Kidney (tissue), 13 donors: ENCODE measurements at regions not wholly inside any gene's neighbourhood (a gene's known extent, or its start where the extent isn't known, plus 50 kb on each side); places are given as distances from the start of the nearest gene placed in this dataset.

Experiments used
- DNase-seq, 5 donors: peaks; one replicate each; pipeline ENCODE4 v3.0.0-alpha.2; 2013 to 2020
- FAIRE-seq: peaks from 2 replicates; lab custom pipeline; 2012; peaks lifted over from hg19 to GRCh38; lab: Jason Lieb, UNC
- H3K27ac ChIP-seq, 2 donors: one replicate each; pipeline ENCODE4 v1.7.0; 2013; ENCODE audit warnings: low read depth in 2 of 2, low read length in 2 of 2, inconsistent platforms in 1 of 2
- H3K27me3 ChIP-seq: one replicate; pipeline ENCODE4 v1.7.1; 2013; ENCODE audit warnings: low read length, inconsistent platforms; ENCODE audit not compliant: control insufficient read depth, insufficient read depth
- H3K36me3 ChIP-seq, 3 donors: one replicate each; pipeline versions ENCODE4 v1.7.0 to v1.7.1; 2013; ENCODE audit warnings: low read length in 3 of 3, control low read depth in 1 of 3, inconsistent platforms in 1 of 3; ENCODE audit not compliant: insufficient read depth in 3 of 3, control insufficient read depth in 2 of 3
- H3K4me1 ChIP-seq, 3 donors: one replicate each; pipeline versions ENCODE4 v1.7.0 to v1.7.1; 2013; ENCODE audit warnings: low read length in 3 of 3, inconsistent platforms in 1 of 3, low read depth in 1 of 3; ENCODE audit not compliant: control insufficient read depth in 2 of 3, insufficient read depth in 2 of 3
- H3K4me3 ChIP-seq, 3 donors: one replicate each; pipeline versions ENCODE4 v1.7.0 to v1.8.1; 2013; ENCODE audit warnings: low read length in 3 of 3, control low read depth in 1 of 3, inconsistent platforms in 1 of 3
- H3K9ac ChIP-seq, 3 donors: one replicate each; pipeline versions ENCODE4 v1.7.0 to v1.7.1; 2013; ENCODE audit warnings: low read length in 3 of 3, control low read depth in 1 of 3, inconsistent platforms in 1 of 3
- H3K9me3 ChIP-seq, 3 donors: one replicate each; pipeline versions ENCODE4 v1.7.0 to v1.7.1; 2013; ENCODE audit warnings: low read length in 3 of 3, control low read depth in 1 of 3, inconsistent platforms in 1 of 3; ENCODE audit not compliant: control insufficient read depth in 2 of 3, insufficient read depth in 1 of 3
- intact Hi-C: fragments of 100-400 bp; cut with DNase I; formaldehyde crosslinking; loops from one replicate; pipeline ENCODE4 v1.11.1; 2022
- TF ChIP-seq, protein P1 (sequence below): IDR thresholded peaks from 3 replicates; pipeline ENCODE4 v1.5.1; 2012; ENCODE audit warnings: mild to moderate bottlenecking, moderate library complexity, borderline replicate concordance; ENCODE audit not compliant: insufficient read depth; ENCODE audit errors: extremely low read depth
- donor health status: control.
- donor health status: control.
- donor health status: control.
- donor health status: control.
- donor health status: control.
- donor health status: DM: yes; HTN: yes; CAD: no.
- donor health status: Normal renal cell carcinoma (clear cell type).

DNA sequence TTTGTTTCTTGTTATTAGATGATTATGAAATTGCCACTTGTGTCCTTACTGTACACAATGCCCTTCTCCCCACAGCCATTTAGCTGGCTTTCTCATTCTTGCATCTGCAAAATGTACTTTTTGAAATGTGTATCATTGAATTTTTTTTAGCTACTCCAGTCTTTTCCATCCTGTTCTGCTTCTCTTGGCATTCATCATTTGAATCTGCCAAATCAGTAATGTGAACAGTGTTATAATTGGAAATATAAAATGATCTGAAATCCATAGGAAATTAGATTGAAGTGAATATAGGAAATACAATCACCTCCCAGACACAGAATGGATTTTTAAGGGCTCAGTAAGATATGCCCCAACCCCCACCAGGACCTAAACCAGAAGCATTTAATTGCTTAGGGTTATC is 253.4 kb downstream of the C12orf50 start:
- Histone ChIP-seq H3K9ac (no peak overlapping the region), H3K9me3 (no peaks in the 10 kb centered on the region), H3K4me1 (no peaks in the 10 kb centered on the region), H3K27ac (no peak overlapping the region), H3K36me3 (no peaks in the 10 kb centered on the region), H3K27me3 (no peaks in the 10 kb centered on the region), H3K4me3 (no peak overlapping the region)
- FAIRE-seq, result no peak
- intact Hi-C loops, result no loop called here
- DNase-seq, result no peak
- TF ChIP-seq, protein P1, sequence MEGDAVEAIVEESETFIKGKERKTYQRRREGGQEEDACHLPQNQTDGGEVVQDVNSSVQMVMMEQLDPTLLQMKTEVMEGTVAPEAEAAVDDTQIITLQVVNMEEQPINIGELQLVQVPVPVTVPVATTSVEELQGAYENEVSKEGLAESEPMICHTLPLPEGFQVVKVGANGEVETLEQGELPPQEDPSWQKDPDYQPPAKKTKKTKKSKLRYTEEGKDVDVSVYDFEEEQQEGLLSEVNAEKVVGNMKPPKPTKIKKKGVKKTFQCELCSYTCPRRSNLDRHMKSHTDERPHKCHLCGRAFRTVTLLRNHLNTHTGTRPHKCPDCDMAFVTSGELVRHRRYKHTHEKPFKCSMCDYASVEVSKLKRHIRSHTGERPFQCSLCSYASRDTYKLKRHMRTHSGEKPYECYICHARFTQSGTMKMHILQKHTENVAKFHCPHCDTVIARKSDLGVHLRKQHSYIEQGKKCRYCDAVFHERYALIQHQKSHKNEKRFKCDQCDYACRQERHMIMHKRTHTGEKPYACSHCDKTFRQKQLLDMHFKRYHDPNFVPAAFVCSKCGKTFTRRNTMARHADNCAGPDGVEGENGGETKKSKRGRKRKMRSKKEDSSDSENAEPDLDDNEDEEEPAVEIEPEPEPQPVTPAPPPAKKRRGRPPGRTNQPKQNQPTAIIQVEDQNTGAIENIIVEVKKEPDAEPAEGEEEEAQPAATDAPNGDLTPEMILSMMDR, result no peak

DNA sequence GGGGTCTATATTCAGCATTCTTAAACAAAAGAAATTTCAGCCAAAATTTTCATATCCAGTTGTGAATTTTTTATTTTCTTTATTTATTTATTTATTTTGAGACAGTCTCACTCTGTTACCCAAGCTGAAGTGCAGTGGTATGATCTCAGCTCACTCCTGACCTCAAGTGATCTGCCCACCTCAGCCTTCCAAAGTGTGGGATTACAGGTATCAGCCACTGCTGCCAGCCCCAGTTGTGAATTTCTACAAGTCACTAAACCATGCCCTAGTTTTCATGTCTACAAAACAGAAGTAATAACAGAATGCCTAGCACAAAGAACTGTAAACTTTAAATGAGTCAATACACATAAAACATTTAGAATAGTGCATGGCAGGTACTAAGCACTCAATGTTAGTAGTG is 254.2 kb downstream of the C12orf50 start:
- Histone ChIP-seq H3K36me3 (no peaks in the 10 kb centered on the region), H3K4me3 (no peak overlapping the region), H3K4me1 (no peaks in the 10 kb centered on the region), H3K27me3 (no peaks in the 10 kb centered on the region), H3K9ac (no peak overlapping the region), H3K9me3 (no peaks in the 10 kb centered on the region), H3K27ac (no peak overlapping the region)
- FAIRE-seq (no peak), DNase-seq (no peak)
- intact Hi-C loops, result no loop called here
- TF ChIP-seq, protein P1, result no peak

- FAIRE-seq, result no peak
- TF ChIP-seq, protein P1, result no peak
- Histone ChIP-seq H3K36me3 (no peaks in the 10 kb centered on the region), H3K27ac (no peak overlapping the region), H3K4me3 (no peak overlapping the region), H3K27me3 (no peaks in the 10 kb centered on the region), H3K9ac (no peak overlapping the region), H3K9me3 (no peaks in the 10 kb centered on the region), H3K4me1 (no peaks in the 10 kb centered on the region)
- intact Hi-C loops, result no loop called here
- DNase-seq, result no peak
Measured at GRCh38 chr12:87772401-87772800, 256.8 kb downstream of the C12orf50 start.
